ENCODE measurements at regions not wholly inside any gene's neighbourhood (a gene's known extent, or its start where the extent isn't known, plus 50 kb on each side); places are given as distances from the start of the nearest gene placed in this dataset.

- H3K4me1 ChIP-seq, result no peaks in the 10 kb centered on the region
- TF ChIP-seq POLR2A (IDR thresholded peaks at IDR 0.05) (no peak), CTCF (IDR thresholded peaks at IDR 0.05) (no peak)
- H3K9me3 ChIP-seq, result no peaks in the 10 kb centered on the region
- no peaks in the 10 kb centered on the region for H3K27me3 ChIP-seq
- DNase-seq, result no peak
- H3K27ac ChIP-seq, result no peak overlapping the region
- H3K4me3 ChIP-seq, result no peak overlapping the region
- no peaks in the 10 kb centered on the region for H3K36me3 ChIP-seq
These were observed 1746.9 kb downstream of the LRRC4C start for GRCh38 chr11:39712581-39712980.

GRCh38 chr11:39690856-39691255 is 1768.6 kb downstream of the LRRC4C start:
- no peak overlapping the region for H3K27ac ChIP-seq
- TF ChIP-seq CTCF (IDR thresholded peaks at IDR 0.05), result no peak
- TF ChIP-seq POLR2A (IDR thresholded peaks at IDR 0.05), result no peak
- no peaks in the 10 kb centered on the region for H3K4me1 ChIP-seq
- H3K36me3 ChIP-seq, result no peaks in the 10 kb centered on the region
- no peaks in the 10 kb centered on the region for H3K9me3 ChIP-seq
- H3K4me3 ChIP-seq, result no peak overlapping the region
- no peaks in the 10 kb centered on the region for H3K27me3 ChIP-seq
- no peak for DNase-seq

- H3K4me1 ChIP-seq, result no peaks in the 10 kb centered on the region
- no peak for TF ChIP-seq CTCF (IDR thresholded peaks at IDR 0.05)
- TF ChIP-seq POLR2A (IDR thresholded peaks at IDR 0.05), result no peak
- no peak for DNase-seq
- H3K27me3 ChIP-seq, result no peaks in the 10 kb centered on the region
- no peaks in the 10 kb centered on the region for H3K36me3 ChIP-seq
- no peak overlapping the region for H3K27ac ChIP-seq
- H3K9me3 ChIP-seq, result no peaks in the 10 kb centered on the region
- no peak overlapping the region for H3K4me3 ChIP-seq
These were observed 1775.4 kb downstream of the LRRC4C start for GRCh38 chr11:39683951-39684554.

GRCh38 chr11:39683288-39683950 is 1776.0 kb downstream of the LRRC4C start:
- no peak for DNase-seq
- H3K4me3 ChIP-seq, result no peak overlapping the region
- no peaks in the 10 kb centered on the region for H3K9me3 ChIP-seq
- no peaks in the 10 kb centered on the region for H3K36me3 ChIP-seq
- TF ChIP-seq POLR2A (IDR thresholded peaks at IDR 0.05), result no peak
- TF ChIP-seq CTCF (IDR thresholded peaks at IDR 0.05), result no peak
- H3K4me1 ChIP-seq, result no peaks in the 10 kb centered on the region
- H3K27ac ChIP-seq, result no peak overlapping the region
- H3K27me3 ChIP-seq, result no peaks in the 10 kb centered on the region

GRCh38 chr11:39681428-39681827 is 1778.0 kb downstream of the LRRC4C start:
- no peak overlapping the region for H3K27ac ChIP-seq
- no peaks in the 10 kb centered on the region for H3K4me1 ChIP-seq
- H3K9me3 ChIP-seq, result no peaks in the 10 kb centered on the region
- TF ChIP-seq CTCF (IDR thresholded peaks at IDR 0.05) (no peak), POLR2A (IDR thresholded peaks at IDR 0.05) (no peak)
- H3K27me3 ChIP-seq, result no peaks in the 10 kb centered on the region
- no peak overlapping the region for H3K4me3 ChIP-seq
- H3K36me3 ChIP-seq, result no peaks in the 10 kb centered on the region
- DNase-seq, result no peak
